Ovary (tissue), 7 donors: ENCODE measurements at regions not wholly inside any gene's neighbourhood (a gene's known extent, or its start where the extent isn't known, plus 50 kb on each side); places are given as distances from the start of the nearest gene placed in this dataset.

Experiments
- DNase-seq, 5 donors: peaks; one replicate each; pipeline ENCODE4 v3.0.0-alpha.2; 2019 to 2020
- H3K27ac ChIP-seq, 2 donors: fragments of 200-600 bp; one replicate each; pipeline versions ENCODE4 v1.5.1 to v1.8.0; 2019 to 2022
- H3K27me3 ChIP-seq: fragments of 200-600 bp; one replicate; pipeline ENCODE4 v1.8.0; 2022
- H3K36me3 ChIP-seq: fragments of 200-600 bp; sonication (generic); one replicate; pipeline ENCODE4 v1.5.1; 2019
- H3K4me1 ChIP-seq: one replicate; pipeline ENCODE4 v1.8.1; 2013; ENCODE audit warnings: mild to moderate bottlenecking, moderate library complexity; ENCODE audit not compliant: insufficient read depth
- H3K4me3 ChIP-seq: fragments of 200-600 bp; sonication (generic); one replicate; pipeline ENCODE4 v1.5.1; 2017
- H3K9me3 ChIP-seq, 2 donors: fragments of 200-600 bp in 1 of 2; sonication (generic) in 1 of 2; one replicate each; pipeline versions ENCODE4 v1.5.1 to v1.8.1; 2013 to 2019; ENCODE audit warnings: mild to moderate bottlenecking in 1 of 2, moderate library complexity in 1 of 2
- EP300 ChIP-seq: sonication (generic); formaldehyde crosslinking; IDR thresholded peaks from one replicate; pipeline ENCODE4 v1.6.1; 2017; ENCODE audit warnings: antibody characterized with exemption
- POLR2A ChIP-seq: fragments of 450-650 bp; IDR thresholded peaks from one replicate; pipeline ENCODE4 v1.6.1; 2017; ENCODE audit warnings: antibody characterized with exemption, mild to moderate bottlenecking, moderate library complexity
- WGBS, 3 donors: extraction: QIAGEN DNeasy Blood & Tissue Kit in 1 of 3; methylation state at CpG; one replicate each; pipeline versions ENCODE4 v1.1.5 to v1.1.7; 2013 to 2017; 5-methylcytosine and 5-hydroxymethylcytosine counted together
- intact Hi-C, 4 donors: fragments of 100-400 bp; cut with DNase I; formaldehyde crosslinking; loops; one replicate each; pipeline versions ENCODE4 v1.11.0 to v1.15.1; 2022 to 2023
- TF ChIP-seq, protein P1 (sequence below), 3 donors: fragments of 450-650 bp in 2 of 3; fragments of 200-600 bp in 1 of 3; IDR thresholded peaks; one replicate each; pipeline versions ENCODE4 v1.5.1 to v1.8.0; 2016 to 2022; ENCODE audit warnings: antibody characterized with exemption in 3 of 3, mild to moderate bottlenecking in 1 of 3
- donor health status: DM: no; HTN: no; CAD: no; lungs with moderate emphysema.
- donor health status: DM: no; HTN: no; CAD: no.
- donor health status: Bipolar disorder and iron deficiency.
- donor health status: DM: no; HTN: no; CAD: no.
- donor health status: DM: yes; HTN: yes; CAD: no.

DNA sequence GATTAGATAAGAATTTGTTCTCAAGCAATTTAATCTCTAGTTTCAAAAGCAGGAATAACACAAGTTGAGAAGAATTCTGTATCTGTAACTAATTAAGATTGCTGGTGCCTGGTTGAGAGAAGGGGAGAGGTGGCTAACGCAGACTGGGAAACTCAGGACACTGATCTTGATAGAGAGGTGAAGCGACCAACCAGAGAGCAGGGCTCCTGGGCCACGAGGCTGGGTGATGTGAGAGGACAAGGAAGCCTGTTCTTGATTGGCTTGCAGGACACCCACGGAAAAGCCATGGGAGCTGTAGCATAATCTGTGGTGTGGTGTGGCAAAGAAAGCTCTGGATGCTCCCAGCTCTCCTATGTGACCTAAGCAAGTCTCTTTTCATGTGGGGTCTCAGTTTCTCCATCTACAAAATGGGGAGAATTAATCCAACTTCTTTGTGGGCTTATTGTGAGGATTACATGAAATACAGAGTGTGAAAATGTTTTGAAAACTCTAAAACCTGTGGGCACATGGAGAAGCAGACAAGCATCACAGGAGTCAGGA lies 594.1 kb upstream of the BRINP1 start:
- no peak overlapping the region for H3K4me3 ChIP-seq
- DNase-seq = no peak
- intact Hi-C loops = loop anchor here in 1 of 4 donors (10.0 kb wide), 1 partner anchor 511 kb away; no protein-coding TSS in a partner anchor
- H3K9me3 ChIP-seq = no peaks in the 10 kb centered on the region
- WGBS, 3 donors = 38 to 42% (median 41%) methylated on average over 4 of the region's 4 CpGs
- H3K27me3 ChIP-seq = no peaks in the 10 kb centered on the region
- H3K4me1 ChIP-seq = no peaks in the 10 kb centered on the region
- TF ChIP-seq POLR2A = no peak
- TF ChIP-seq, protein P1, sequence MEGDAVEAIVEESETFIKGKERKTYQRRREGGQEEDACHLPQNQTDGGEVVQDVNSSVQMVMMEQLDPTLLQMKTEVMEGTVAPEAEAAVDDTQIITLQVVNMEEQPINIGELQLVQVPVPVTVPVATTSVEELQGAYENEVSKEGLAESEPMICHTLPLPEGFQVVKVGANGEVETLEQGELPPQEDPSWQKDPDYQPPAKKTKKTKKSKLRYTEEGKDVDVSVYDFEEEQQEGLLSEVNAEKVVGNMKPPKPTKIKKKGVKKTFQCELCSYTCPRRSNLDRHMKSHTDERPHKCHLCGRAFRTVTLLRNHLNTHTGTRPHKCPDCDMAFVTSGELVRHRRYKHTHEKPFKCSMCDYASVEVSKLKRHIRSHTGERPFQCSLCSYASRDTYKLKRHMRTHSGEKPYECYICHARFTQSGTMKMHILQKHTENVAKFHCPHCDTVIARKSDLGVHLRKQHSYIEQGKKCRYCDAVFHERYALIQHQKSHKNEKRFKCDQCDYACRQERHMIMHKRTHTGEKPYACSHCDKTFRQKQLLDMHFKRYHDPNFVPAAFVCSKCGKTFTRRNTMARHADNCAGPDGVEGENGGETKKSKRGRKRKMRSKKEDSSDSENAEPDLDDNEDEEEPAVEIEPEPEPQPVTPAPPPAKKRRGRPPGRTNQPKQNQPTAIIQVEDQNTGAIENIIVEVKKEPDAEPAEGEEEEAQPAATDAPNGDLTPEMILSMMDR (IDR thresholded peaks at IDR 0.05) = no peak
- TF ChIP-seq EP300 = no peak
- H3K36me3 ChIP-seq = no peaks in the 10 kb centered on the region
- H3K27ac ChIP-seq = no peak overlapping the region

GRCh38 chr9:119961774-119962424 lies 592.7 kb upstream of the BRINP1 start:
- H3K36me3 ChIP-seq = no peaks in the 10 kb centered on the region
- H3K4me1 ChIP-seq = no peaks in the 10 kb centered on the region
- WGBS, 3 donors = 45 to 53% (median 48%) methylated on average over 19 of the region's 19 CpGs
- no peak overlapping the region for H3K27ac ChIP-seq
- TF ChIP-seq EP300 (no peak), POLR2A (no peak)
- TF ChIP-seq, protein P1 (IDR thresholded peaks at IDR 0.05) = no peak
- peak in 1 of 5 donors; percentile 46 for DNase-seq
- no peak overlapping the region for H3K4me3 ChIP-seq
- H3K27me3 ChIP-seq = no peaks in the 10 kb centered on the region
- intact Hi-C loops = loop anchor here in 1 of 4 donors (10.0 kb wide), 1 partner anchor 513 kb away; no protein-coding TSS in a partner anchor
- H3K9me3 ChIP-seq = no peaks in the 10 kb centered on the region

- no peak for DNase-seq
- H3K4me3 ChIP-seq = no peak overlapping the region
- intact Hi-C loops = loop anchor here in 1 of 4 donors (10.0 kb wide), 1 partner anchor 515 kb away; no protein-coding TSS in a partner anchor
- TF ChIP-seq POLR2A (no peak), EP300 (no peak)
- TF ChIP-seq, protein P1 (IDR thresholded peaks at IDR 0.05) = no peak
- H3K4me1 ChIP-seq = peaks cover under 1% of the 10 kb centered on the region
- no peaks in the 10 kb centered on the region for H3K27me3 ChIP-seq
- H3K36me3 ChIP-seq = no peaks in the 10 kb centered on the region
- WGBS, 3 donors = 39 to 45% (median 45%) methylated on average over 6 of the region's 6 CpGs
- H3K27ac ChIP-seq = no peak overlapping the region
- no peaks in the 10 kb centered on the region for H3K9me3 ChIP-seq
These were observed 590.8 kb upstream of the BRINP1 start for GRCh38 chr9:119959846-119960545.

- Histone ChIP-seq H3K36me3 (no peaks in the 10 kb centered on the region), H3K4me3 (no peak overlapping the region), H3K9me3 (no peaks in the 10 kb centered on the region), H3K4me1 (peaks cover 3% of the 10 kb centered on the region), H3K27ac (no peak overlapping the region), H3K27me3 (no peaks in the 10 kb centered on the region)
- DNase-seq = no peak
- TF ChIP-seq EP300 (no peak), POLR2A (no peak)
- TF ChIP-seq, protein P1 (IDR thresholded peaks at IDR 0.05) = no peak
- WGBS, 3 donors = 29 to 49% (median 42%) methylated on average over 2 of the region's 2 CpGs
- intact Hi-C loops = no loop called here
These were observed 586.9 kb upstream of the BRINP1 start for GRCh38 chr9:119956111-119956510.
